SKM-1 (cell line): ENCODE measurements at regions not wholly inside any gene's neighbourhood (a gene's known extent, or its start where the extent isn't known, plus 50 kb on each side); places are given as distances from the start of the nearest gene placed in this dataset.

Experiments
- DNase-seq: peaks from one replicate; lab custom pipeline; 2025; ENCODE audit not compliant: unreplicated experiment; lab: John Stamatoyannopoulos, UW

DNA sequence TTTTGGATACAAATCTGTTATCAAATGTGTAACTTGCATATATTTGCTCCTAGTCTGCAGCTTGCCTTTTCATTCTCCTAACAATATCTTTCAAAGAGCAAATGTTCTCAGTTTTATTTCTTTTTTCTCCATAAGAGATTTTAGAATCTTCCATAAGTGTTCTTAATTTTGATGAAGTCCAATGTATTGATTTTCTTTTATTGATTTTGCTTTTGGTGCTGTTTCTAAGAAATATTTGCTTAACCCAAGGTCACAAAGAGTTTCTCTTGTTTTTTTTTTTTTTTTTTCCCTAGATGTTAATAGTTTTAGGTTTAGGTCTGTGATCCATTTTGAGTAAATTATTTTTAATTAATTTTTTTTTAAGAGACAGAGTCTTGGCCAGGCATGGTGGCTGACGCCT is 75.8 kb upstream of the SPRED2 start:
- no peak for DNase-seq

DNA sequence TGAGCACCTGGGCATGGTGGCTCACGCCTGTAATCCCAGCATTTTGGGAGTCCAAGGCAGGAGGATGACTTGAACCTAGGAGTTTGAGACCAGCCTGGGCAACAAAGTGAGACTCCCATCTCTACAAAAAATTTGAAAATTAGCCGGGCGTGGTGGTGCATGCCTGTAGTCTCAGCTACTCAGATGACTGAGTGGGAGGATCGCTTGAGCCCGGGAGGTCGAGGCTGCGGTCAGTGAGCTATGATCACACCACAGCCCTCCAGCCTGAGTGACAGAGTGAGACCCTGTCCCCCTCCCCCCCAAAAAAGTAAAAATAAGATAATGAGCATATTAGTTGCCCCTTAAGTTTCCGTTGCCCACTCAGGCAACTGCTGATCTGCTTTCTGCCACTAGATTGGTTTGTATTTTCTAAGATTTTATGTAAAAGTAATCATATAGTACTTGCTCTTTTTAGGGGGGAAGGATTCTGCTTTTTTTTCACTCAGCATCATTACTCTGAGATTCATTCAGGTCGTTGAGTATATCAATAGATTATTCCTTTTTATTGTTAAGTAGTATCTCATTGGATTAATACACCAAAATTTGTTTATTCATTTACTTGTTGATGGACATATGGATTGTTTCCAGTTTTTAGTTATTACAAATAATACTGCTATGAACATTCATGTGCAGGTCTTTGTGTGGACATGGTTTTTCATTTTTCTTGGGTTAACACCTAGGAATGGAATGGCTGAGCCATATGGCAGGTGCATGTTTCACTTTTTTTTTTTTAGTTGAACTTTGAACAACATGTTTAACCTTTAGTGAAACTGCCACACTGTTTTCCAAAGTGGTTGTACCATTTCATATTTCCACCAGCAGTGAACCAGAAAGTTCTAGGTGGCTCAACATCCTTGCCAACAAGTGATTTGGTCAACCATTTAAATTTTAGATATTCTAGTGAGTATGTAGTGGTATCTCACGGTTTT is 75.0 kb upstream of the SPRED2 start:
- no peak for DNase-seq

DNA sequence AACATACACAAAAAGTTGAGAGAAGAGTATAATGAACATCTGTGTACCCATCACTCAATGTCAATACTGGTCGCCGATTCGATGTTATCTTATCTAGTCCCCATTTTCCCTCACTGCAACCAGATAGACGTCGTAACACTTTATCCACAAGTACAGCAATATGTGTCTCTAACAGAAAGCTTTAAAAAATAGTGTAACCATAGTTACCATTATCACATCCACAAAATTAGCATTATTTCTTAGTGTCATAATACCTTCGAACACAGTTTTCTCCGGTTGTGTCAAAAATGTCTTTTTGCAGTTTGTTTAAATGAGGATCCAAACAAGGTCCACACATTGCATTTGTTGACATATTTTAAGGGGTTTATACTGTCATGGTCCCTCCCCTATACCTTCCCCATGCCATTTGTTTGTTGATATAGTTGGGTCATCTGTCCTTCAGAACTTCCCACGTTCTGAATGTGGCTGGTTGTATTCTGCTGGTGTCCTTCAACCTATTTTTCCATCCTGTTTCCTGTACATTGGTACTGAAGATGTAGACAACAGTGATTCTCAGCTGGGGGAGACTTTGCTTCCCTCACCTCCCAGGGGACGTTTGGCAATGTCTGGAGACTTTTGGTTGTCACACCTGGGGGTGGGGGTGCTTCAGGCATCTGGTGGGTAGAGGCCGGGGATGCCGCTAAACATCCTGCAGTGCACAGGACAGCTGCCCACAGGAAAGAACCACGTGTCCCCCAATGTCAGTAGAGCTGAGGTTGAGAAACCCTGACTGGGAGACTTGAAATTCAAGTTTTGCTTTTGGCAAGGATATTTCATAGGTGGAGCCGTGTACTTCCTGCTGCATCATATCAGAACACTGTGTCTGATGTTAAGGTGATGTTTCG is 72.7 kb upstream of the SPRED2 start:
- DNase-seq = no peak

DNA sequence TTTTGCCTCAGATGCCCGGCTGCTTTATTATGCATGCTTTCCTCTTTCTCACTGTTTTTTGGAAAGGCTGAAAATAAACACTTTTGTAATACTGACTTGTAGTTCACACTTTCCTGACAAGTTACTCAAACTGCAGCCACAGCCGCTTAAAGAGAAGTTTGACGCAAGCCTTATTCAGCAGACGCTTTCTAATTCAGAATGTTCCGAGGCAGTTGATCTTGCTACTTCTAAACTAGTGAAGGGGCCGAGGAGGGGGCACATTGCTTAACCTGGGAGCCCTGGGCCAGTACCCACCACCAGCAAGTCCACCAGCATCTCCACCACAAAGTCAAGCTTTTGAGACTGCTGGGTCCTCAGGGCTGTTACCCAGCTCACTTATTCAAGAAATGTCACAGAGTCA is 71.8 kb upstream of the SPRED2 start:
- DNase-seq = no peak

DNA sequence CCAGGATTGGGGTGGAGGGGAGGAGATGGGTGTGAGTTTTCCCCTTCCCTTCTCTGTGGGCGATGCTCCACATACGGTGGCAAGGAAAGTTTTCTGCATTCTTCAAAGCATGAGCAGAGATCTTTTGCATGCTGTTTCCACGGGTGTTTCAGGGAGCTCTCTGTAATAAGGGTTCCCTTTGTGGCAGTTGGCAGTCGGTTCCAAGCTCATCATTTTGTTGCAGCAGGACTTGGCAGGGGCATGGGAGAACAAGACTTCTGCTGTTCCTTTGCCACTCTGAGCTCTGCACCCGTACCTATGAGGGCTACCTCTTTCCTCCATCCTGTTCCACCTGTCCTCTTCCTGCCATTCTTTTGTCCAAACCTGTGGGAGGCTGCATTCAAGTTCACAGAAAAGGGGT is 71.3 kb upstream of the SPRED2 start:
- DNase-seq = no peak

DNA sequence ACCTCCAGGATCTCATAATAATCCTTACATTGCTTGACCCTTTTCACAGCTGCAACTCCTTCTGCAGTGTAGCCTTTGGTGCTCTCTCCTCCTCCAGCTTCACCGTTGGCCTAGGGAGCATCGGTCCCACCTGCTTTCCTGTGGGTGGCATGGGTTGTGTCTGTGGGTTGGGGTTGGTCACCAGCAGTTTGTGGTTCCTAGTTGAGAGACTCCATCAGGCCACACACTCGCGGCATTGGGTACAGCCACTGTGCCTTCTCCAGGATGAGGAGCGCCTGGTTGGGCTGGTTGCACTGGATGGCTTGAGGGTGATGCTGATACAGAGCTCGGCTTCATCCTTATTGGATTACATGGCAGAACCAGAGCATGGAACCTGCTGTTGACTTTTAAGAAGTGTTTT is 69.4 kb upstream of the SPRED2 start:
- no peak for DNase-seq

DNA sequence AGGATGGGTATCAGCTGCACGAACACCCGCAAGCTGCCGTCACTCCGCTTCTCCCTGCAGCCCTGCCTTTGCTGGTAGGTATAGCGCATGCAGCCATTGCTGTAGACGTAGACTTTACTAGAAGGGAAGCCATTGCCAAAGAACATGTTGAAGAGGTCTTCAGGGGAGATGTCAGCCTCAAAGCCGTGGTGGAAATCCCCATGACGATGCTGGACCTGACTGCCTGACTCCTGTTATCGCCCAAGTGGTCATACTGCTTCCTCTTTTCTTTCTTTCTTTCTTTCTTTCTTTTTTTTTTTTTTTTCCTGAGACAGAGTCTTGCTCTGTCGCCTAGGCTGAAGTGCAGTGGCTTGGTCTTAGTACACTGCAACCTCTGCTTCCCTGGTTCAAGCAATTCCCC is 68.7 kb upstream of the SPRED2 start:
- DNase-seq = no peak

DNA sequence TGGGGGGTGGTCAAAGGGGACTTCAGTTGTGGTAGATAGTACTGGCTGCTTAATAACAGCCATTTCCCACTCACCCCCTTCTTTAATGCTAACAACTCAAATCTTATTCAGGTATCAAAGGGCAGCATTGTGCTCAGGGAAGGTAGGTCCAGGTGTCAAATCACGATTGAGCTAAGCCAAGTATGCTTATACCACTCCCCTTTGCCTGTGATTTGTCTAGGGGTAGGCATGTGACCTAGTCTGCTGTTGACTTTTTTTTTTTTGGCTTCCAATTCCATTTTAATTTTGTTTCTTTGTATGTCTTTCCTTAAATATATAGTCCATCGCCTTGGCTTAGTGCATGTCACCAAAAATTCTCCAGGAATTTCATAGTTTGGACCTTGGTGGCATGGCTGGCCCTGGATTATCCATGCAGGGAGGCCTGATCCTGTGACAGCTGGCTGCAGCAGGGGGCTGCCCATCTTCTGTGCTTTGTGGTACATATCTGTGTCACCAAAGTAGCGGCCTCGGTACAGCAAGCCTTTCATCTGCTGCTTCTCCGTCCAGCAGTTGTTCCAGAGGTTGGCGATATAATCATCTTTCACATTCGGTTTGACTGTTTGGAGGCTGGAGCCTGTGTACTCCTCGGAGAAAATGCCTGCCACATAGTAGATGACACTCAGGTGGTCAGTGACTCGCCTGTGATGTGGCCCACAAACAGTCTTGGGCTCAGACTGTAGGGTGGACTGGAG is 68.1 kb upstream of the SPRED2 start:
- DNase-seq = no peak

DNA sequence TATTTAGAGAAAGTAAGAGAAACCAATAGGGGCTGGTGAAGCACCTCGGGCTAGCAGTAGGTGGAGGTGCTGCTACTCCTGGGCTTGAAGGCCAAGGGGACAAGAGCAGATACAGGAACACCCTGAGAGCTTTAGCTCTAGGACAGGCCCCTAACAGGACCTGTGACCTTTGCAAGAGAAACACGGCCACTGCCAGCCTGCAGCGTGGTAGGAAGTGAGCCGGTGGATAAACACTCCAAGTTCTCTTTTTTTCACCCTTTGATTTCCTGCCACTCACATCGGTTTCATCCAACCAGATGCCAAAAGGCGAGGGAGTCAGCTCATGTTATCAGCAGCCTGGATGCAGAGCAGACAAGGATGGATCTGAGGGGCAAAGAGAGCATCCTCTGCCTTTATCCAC is 66.8 kb upstream of the SPRED2 start:
- DNase-seq = no peak

DNA sequence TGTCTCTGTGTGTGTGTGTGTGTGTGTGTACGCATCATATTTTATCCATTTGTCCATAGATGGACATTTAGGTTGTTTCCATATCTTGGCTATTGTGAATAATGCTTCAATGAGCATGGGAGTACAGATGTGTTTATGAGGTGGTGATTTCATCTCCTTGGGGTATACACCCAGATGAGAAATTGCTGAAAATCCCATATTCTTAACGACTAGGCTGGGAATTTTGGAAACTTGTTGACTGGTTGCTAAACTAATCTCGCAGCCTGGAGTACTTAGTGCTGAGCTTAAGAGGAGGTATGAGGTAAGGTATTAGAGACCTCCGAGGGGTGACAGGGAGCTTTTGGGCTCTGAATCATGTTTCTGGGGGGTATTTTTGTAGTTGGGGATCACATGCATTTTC is 66.0 kb upstream of the SPRED2 start:
- no peak for DNase-seq

DNA sequence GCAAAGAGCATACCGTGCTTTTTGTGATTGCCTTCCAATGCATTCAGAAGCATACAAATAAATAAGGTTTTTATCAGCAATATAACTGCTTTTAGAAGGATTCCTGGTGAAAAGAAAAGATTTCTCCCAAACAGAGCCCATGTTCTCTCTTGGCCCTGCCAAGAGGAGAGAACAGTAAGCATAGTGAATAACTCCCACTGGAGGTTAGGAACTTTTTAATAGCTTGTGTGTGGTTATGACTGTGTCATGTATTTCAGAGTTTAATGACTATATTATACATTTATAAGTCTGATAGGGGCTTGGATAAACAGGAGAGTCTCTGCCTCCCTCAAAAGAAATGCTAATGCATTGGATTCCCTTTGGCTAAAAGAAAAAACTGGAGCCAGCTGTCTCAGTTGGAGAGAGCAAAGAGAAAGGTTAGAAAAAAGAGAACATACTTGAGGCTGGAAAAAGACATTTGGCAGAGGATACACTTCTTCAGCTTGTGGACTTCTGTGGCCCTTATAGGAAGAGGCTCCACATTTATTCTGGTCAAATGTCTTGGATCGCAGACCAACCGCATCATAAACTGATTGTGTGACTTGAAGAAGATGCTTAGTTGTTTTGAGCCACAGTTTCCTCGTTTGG is 63.0 kb upstream of the SPRED2 start:
- DNase-seq = no peak

DNA sequence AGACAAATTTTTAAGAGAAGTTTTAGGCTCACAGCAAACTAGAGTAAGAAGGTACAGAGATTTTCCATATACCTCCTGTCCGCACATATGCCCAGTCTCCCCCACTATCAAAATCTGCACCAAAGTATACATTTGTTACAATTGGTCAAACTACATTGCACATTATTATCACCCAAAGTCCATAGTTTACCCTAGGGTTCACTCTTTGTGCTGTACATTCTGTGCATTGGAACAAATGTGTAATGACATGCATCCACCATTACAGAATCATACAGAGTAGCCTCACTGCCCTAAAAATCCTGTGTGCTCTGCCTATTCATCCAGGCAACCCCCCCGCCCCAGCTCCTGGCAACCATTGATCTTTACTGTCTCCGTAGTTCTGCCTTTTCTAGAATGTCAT is 61.7 kb upstream of the SPRED2 start:
- no peak for DNase-seq

DNA sequence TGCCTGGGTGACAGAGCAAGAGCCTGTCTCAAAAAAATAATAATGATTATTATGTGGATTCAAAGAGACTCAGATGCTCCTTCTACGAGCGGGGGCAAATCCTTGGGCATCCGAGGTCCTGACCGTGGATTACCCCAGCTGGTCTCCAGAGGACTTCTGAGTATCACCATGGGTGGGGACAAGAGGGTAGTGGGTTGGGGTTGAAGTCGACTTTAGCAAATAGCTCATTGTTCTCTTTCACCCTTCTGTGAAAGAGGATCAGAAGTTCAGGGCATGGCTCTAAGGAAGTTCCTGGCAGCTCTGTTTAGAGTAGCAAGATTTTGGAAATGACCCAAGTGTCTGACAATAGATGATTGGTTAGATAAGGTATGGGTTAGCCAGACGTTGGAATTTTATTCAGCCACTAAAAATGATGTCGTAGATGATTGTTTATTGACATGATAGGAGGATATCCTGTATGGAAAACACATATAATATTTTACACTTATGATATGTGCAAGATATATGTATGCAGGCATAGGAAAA is 59.0 kb upstream of the SPRED2 start:
- no peak for DNase-seq

DNA sequence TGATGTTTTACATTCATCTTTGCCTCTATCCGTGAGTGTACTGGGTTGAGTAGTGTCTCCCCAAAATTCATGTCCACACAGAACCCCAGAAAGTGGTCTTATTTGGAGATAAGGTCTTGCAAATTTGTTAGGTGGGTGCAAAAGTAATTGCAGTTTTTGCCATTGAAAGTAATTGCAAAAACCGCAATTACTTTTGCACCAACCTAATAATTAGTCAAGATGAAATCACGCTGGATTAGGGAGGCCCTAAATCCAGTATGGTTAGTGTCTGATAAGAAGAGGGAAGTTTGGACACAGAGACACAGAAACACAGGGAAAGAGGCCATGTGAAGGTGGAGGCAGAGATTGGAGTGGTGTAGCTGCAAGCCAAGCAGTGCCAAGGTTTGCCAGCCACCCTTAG is 57.8 kb upstream of the SPRED2 start:
- DNase-seq = no peak

DNA sequence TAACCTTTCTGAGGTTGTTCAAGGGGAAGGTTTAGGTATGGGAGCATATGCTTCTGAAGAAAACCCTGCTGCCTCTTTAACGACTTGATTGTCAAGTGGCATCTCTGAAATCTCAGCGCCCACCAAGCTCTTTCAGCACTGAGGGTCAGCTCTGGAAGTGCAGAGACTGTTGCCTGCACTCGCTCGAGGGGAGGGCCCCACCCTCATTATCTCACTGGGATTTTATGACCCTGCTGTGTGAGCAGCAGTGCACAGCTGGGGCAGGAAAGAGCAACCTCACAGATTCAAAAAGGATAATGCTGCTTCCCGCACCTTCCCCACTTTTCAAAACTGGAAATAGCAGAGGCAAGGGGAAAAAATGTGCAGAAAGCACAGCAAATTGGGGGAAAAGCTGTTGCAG is 56.9 kb upstream of the SPRED2 start:
- DNase-seq = no peak

DNA sequence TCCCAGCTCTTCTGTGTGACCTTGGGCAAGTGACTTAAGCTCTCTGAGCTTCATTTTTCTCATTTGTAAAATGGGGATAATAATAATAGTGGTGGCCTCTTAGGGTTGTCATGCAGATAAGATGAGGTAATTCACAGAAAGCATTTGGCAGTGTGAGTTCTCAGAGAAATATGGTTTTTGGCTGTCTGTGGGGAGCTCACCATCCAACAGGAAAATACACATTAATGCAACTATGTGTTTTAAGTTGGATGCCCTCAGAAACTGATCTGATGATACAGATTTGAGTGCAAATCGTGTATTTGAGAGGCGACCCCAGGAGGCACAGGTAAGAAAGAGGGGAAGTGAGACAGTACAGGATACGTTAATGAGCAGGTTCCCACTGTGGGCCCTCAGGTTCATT is 56.1 kb upstream of the SPRED2 start:
- no peak for DNase-seq

DNA sequence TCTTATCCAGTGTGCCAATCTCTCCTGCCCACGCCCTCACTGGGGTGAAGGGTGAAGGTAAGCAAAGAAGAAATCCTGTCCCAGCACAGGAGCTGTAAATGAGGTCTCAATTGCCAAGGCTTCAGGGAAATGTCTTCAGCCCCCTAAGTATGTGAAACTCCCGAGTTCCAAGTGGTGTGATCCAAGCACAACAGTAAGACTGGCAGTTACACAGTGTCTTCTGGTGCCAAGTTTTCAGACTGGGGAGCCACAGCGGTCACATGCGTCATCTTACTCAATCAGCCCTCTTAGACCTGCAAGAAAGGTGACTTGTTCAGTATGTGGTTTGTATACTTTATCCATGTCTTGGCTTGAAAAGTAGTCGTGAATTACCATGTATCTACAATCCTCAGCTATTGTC is 55.0 kb upstream of the SPRED2 start:
- DNase-seq = no peak

DNA sequence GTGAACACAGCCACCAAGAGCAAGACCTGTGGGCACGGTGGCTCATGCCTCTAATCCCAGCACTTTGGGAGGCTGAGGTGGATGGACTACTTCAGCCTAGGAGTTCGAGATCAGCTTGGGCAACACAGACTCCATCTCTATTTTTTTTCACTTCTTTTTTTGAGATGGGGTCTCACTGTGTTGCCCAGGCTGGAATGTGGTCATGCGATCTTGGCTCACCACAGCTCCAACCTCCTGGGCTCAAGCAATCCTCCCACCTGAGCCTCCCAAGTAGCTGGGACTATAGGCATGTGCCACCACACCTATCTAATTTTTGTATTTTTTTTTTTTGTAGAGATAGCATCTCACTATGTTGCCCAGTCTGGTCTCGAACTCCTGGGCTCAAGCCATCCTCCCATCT is 54.4 kb upstream of the SPRED2 start:
- no peak for DNase-seq

DNA sequence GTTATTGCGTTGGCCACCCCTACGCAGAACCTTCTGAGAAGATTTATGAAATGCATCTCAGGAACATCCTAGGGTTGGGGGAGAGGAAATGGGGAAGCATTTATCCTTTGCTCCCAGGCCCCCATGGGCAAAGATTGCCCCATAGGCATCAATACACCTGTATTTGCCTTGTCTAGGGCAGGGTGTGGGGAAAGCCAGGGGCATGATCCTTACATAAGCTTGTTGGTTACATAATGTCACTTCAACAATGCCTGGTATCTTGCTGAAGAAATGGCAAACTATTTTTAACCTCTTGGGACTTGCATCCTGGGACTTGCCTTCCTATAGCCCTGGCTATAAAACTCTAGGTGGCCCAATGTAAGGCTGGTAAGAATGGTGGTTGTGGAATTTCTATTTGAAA is 53.9 kb upstream of the SPRED2 start:
- no peak for DNase-seq

DNA sequence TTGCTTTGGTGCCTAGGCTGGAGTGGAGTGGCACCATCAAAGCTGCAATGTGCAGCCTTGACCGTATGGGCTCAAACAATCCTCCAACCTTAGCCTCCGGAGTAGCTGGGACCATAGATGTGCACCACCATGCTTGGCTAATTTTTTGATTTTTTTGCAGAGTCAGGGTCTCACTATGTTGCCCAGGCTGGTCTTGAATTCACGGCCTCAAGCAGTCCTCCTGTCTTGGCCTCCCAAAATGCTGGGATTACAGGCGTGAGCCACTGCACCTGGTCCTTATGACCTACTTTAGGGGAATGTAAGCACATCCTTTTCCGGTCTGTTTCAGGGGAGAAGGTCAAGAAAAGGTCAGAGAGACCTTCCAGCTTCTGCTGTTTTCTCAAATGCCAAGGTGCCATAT is 53.4 kb upstream of the SPRED2 start:
- no peak for DNase-seq

DNA sequence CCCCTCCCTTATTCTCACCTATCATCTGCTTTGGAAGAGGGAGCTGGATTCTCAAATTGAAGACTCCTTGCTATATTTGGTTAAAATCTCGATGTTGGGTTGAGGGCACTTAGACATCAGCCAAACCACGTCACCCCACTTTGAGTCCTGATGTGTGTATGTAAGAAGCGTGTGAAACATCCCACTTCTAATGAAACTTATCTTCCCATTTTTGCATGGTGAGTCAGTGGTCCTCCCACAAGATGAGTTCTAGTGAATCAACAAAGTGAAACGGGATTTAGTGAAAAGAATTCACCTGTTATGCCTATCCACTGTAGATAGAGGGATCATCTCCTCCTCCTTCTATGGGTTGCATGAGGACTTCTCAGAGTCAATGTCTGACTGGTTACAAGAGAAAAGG is 51.4 kb upstream of the SPRED2 start:
- no peak for DNase-seq
